WTC11 (cell line): ENCODE measurements at regions not wholly inside any gene's neighbourhood (a gene's known extent, or its start where the extent isn't known, plus 50 kb on each side); places are given as distances from the start of the nearest gene placed in this dataset.

Experiments used
- SOX15 ChIP-seq: fragments of 250-450 bp; sonication (Bioruptor Pico); IDR thresholded peaks from 2 replicates; pipeline ENCODE4 v1.9.0; 2021; ENCODE audit warnings: mild to moderate bottlenecking
- TCF7 ChIP-seq: sonication (generic); formaldehyde crosslinking; IDR thresholded peaks from 2 replicates; pipeline ENCODE4 v1.8.0; 2022; ENCODE audit warnings: mild to moderate bottlenecking, low read depth, missing genetic modification reagents, moderate library complexity
- ZNF263 ChIP-seq: sonication (generic); formaldehyde crosslinking; IDR thresholded peaks from 2 replicates; pipeline ENCODE4 v1.8.1; 2022; ENCODE audit warnings: low read depth, mild to moderate bottlenecking, moderate library complexity, missing genetic modification reagents
- ZNF423 ChIP-seq: fragments of 250-450 bp; sonication (Bioruptor Pico); IDR thresholded peaks from 2 replicates; pipeline ENCODE4 v2.1.2; 2022; ENCODE audit warnings: mild to moderate bottlenecking, moderate library complexity
- TF ChIP-seq, protein P1 (sequence below): fragments of 200-600 bp; IDR thresholded peaks from 2 replicates; pipeline ENCODE4 v1.8.0; 2022; ENCODE audit warnings: antibody characterized with exemption
- TF ChIP-seq, protein P2 (sequence below): sonication (generic); formaldehyde crosslinking; IDR thresholded peaks from 2 replicates; pipeline ENCODE4 v1.8.1; 2023; ENCODE audit warnings: mild to moderate bottlenecking, moderate library complexity, missing genetic modification reagents

DNA sequence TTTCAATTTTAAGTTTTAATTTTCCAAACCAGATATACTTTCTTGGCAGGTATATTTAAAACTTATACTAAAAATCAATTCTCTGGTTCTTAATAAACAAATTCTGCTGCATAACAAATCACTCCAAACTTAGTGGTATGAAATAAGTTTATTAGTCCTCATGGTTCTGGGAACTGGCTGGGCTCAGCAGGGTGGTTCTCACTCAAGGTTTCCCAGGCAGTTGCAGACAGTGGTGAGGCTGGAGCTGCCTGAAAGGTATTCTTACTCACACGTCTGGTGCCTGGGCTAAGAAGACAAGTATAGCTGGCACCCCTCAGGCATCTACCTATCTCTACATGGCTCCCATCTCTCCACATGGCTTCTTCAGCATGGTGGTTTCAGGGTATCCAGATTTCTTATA is 308.2 kb upstream of the CCDC196 start:
- TF ChIP-seq ZNF423 (no peak), ZNF263 (no peak), SOX15 (CRISPR knock-in tag) (no peak), TCF7 (CRISPR knock-in tag) (no peak)
- TF ChIP-seq, protein P1, sequence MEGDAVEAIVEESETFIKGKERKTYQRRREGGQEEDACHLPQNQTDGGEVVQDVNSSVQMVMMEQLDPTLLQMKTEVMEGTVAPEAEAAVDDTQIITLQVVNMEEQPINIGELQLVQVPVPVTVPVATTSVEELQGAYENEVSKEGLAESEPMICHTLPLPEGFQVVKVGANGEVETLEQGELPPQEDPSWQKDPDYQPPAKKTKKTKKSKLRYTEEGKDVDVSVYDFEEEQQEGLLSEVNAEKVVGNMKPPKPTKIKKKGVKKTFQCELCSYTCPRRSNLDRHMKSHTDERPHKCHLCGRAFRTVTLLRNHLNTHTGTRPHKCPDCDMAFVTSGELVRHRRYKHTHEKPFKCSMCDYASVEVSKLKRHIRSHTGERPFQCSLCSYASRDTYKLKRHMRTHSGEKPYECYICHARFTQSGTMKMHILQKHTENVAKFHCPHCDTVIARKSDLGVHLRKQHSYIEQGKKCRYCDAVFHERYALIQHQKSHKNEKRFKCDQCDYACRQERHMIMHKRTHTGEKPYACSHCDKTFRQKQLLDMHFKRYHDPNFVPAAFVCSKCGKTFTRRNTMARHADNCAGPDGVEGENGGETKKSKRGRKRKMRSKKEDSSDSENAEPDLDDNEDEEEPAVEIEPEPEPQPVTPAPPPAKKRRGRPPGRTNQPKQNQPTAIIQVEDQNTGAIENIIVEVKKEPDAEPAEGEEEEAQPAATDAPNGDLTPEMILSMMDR = no peak
- TF ChIP-seq, protein P2, sequence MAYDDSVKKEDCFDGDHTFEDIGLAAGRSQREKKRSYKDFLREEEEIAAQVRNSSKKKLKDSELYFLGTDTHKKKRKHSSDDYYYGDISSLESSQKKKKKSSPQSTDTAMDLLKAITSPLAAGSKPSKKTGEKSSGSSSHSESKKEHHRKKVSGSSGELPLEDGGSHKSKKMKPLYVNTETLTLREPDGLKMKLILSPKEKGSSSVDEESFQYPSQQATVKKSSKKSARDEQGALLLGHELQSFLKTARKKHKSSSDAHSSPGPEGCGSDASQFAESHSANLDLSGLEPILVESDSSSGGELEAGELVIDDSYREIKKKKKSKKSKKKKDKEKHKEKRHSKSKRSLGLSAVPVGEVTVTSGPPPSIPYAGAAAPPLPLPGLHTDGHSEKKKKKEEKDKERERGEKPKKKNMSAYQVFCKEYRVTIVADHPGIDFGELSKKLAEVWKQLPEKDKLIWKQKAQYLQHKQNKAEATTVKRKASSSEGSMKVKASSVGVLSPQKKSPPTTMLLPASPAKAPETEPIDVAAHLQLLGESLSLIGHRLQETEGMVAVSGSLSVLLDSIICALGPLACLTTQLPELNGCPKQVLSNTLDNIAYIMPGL = no peak
